Stimulated activated naive CD8-positive, alpha-beta T cell treated with anti-CD3 and anti-CD28 coated beads, Interleukin-15, Interleukin-2, amounts not matched to agents 100 U/mL and 50 U/mL, for 24 hours (primary cell): ENCODE measurements at regions not wholly inside any gene's neighbourhood (a gene's known extent, or its start where the extent isn't known, plus 50 kb on each side); places are given as distances from the start of the nearest gene placed in this dataset.
"Not testable (repeated sequence)": the region's sequence is repeated elsewhere in the genome, so short reads cannot be mapped to it uniquely, and the experiment has no call there.

Experiments
- ATAC-seq: fragments of 150-1000 bp; cut with Tn5 transposase; one replicate; pipeline ENCODE4 v1.10.0; 2021
- DNase-seq: peaks from one replicate; pipeline ENCODE4 v3.0.0; 2021

GRCh38 chr9:106443520-106443919 lies 419.4 kb upstream of the ZNF462 start:
- no peak for ATAC-seq
- DNase-seq = no peak

DNA sequence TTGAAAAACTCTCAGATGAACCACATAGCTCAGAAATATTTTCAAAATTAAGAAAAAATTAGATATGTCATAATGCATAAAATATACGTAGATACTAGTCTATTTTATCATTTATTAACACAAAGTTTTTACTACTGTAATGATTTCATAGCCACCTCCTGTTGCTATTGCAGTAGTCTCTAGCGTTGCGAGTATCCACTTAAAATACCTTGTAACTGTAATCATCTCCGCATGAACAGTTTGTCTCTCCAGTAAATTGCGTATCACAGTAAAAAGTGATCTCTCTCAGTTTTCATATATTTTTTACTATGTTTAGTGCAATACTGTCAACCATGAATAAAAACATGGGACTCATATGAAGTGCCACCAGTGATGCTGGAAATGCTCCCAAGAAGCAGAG lies 417.9 kb upstream of the ZNF462 start:
- ATAC-seq (no peak), DNase-seq (no peak)

DNA sequence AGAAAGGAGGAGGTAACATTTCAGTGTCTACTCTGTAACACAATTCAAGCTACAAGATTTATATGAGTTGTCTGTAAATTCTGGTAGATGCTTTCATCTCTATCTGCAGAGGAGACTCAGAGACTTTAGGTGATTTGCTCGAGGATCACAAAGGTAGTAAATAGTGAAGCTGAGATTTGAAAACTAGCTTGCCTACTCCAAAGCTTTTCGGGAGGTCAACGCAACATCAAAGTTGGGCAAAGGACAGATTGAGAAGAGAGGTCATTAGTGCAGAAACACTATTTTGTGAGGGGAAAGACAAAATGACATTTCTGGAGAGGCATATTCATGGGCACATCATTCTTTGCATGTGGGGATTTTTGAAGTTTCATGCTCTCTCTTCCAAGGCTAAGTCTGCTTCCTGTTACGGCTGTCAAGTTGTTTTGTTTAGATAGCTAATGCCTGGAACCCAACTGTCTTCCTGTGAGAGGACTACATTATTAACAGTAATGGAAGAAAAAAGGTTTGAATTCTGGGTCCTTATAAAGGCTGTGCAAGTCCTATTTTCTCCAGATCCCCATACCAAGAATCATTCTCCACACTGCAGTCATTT lies 413.5 kb upstream of the ZNF462 start:
- no peak for ATAC-seq
- no peak for DNase-seq

DNA sequence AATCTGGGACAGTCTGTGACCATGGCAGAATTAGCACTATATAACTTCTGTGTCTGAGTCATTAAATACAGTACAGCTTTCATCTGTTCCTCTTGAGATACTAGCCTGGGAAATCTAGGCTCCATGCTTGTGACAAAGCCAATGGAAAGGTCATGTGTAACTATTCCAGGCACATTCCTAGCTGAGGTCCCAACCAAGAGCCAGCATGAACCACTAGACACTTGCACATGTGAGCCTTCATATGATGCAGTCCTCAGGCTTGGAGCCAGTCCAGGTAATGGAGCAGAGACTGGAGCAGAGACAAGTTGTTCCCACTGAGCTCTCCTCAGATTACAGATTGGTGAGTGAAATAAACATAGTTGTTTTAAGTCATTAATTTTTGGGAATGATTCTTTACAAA lies 412.4 kb upstream of the ZNF462 start:
- DNase-seq (no peak), ATAC-seq (no peak)

DNA sequence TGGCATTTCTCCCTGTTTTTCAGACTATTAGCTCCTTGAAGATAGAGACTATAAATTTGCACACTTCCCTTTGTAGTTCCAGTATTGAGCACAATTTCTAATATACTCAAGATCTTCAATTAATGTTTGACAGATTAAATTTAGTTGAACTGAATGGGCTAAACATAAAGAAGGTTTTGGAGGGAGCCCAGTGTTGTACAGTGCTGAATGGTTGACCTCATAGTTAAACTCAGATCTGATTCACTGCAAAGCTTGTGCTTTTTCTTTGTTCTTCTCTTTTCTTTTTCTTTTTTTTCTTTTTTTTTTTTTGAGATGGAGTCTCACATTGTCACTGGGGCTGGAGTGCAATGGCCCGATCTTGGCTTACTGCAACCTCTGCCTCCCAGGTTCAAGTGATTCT lies 411.7 kb upstream of the ZNF462 start:
- DNase-seq (no peak), ATAC-seq (no peak)

GRCh38 chr9:106456581-106456980 lies 406.4 kb upstream of the ZNF462 start:
- ATAC-seq = no peak

GRCh38 chr9:106467113-106467864 lies 395.7 kb upstream of the ZNF462 start:
- ATAC-seq (no peak), DNase-seq (no peak)

More at GRCh38 chr9:106456581-106456980, 406.4 kb upstream of the ZNF462 start:
- no peak for DNase-seq

DNA sequence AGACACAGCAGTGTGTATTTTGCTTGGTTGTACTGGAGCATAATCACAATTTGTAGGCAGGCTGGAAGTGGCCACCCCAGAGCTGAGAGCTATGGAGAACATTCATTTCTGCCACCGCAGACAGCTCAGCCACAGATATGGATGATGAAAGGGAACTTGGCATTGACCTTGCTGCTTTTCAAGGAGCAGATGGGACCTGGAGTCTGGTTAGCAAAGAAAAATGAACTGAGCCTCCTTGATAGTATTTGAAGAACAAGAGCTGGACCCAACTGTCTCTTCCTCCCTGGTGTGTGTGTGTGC lies 395.2 kb upstream of the ZNF462 start:
- DNase-seq (no peak), ATAC-seq (no peak)

DNA sequence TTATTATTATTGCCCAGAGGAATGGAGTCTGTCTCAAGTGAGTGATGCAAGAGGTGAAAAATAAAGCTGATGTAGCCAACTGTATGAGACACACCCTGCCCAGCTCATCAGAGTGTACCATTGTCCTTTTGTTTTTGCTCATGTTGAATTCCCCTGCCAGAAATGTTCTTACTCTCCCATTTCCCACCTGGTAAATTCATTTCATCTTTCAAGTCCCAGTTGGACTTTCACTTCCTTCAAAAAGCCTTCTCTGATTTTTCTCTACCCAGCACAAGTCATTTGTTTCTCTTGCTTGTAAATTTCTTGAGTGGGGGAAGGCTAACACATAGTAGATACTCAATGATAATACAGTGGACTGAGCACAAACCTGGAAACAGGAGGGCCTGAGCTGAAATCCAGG lies 394.5 kb upstream of the ZNF462 start:
- DNase-seq (no peak), ATAC-seq (no peak)

DNA sequence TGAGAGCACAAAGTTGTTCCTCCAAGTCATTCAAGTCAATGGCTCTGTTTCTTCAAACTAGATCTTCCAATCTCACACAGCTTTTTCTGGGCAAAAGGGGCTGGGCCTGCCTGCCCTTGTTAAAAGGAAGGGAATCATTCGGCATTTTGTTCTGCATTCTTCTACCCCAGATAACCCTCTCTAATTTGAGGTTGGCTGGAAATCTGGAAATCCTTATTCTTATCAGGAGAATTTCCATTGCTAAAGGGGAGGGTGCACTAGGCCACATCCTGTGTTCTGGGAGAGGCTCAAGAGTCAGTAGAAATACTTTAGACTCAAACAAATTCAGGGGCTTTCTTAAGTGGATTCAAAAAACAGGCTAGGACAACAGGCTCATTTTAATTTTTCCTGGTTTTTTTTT lies 384.7 kb upstream of the ZNF462 start:
- ATAC-seq (no peak), DNase-seq (no peak)

- DNase-seq (no peak), ATAC-seq (no peak)
Measured at GRCh38 chr9:106478727-106479126, 384.2 kb upstream of the ZNF462 start.

DNA sequence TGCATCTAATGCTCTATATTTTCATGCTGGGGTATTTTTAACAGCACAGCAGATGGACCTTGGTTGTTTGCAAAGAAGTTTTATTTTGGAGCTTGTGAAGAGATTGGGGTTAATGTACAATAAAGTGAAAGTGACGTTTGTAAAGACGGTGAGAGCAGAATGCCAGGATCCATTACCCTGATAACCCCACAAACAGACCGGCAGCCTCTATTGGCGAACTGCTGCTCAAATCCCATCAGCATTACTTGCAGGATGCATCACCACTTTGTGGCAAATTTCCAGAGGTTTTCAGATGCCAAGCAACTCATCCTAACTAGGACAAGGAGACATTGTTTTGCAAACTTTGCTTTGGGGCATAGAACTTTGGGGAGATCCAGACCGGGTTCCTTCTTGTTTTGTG lies 383.3 kb upstream of the ZNF462 start:
- DNase-seq = no peak
- ATAC-seq = no peak

DNA sequence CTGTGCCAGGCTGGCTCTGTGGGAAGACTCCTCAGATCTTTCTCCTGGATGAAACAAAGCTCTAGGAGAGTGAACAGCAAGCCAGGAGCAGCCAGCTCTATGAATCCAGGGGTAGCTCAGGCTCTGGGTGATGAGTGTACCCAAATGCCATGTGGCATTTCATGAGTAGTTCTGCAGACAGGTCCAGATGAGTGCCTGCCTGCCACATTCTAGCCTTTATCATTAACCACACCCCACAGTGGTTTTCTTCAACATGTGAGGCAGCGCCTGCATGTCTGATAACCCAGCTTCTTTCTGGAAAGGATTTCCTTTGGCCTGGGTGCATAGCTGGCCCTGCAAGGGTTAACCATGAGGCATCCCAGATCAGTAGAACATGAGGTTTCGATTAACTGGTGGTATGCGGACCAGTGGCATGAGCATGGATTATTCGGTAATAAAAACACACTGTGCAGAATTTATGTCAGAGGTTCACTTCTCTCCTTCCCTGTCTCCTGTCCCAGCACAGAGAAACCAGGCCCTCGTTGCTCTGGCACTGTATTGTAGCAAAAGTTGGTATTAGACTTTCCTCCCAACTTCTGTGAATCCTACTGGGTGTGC lies 381.9 kb upstream of the ZNF462 start:
- no peak for DNase-seq
- ATAC-seq = no peak

DNA sequence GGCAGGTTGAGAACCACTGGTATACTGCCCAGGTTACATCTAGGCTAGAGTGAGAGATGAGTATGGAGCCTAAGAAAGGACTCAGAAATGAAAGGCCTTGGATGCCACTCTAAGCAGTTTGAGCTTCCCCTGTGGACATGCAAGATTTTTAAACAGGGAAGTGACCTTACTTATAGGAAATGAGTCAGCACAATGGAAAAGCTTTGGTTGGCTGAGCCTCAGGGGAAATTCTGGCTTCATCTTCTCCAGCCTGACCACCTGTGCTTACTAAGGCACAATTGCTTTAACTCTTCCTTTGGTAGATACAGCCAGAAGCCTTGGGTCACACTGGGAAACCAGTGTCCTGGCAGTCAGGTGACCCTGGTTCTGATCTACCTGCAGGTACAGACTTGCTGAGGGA lies 380.2 kb upstream of the ZNF462 start:
- ATAC-seq = no peak
- no peak for DNase-seq

GRCh38 chr9:106486685-106487084 lies 376.3 kb upstream of the ZNF462 start:
- ATAC-seq = no peak
- DNase-seq = no peak

- ATAC-seq = no peak
Measured at GRCh38 chr9:106487266-106487665, 375.7 kb upstream of the ZNF462 start.

GRCh38 chr9:106492126-106492525 lies 370.8 kb upstream of the ZNF462 start:
- DNase-seq, ATAC-seq: not testable (repeated sequence)

More at GRCh38 chr9:106487266-106487665, 375.7 kb upstream of the ZNF462 start:
- DNase-seq = no peak

DNA sequence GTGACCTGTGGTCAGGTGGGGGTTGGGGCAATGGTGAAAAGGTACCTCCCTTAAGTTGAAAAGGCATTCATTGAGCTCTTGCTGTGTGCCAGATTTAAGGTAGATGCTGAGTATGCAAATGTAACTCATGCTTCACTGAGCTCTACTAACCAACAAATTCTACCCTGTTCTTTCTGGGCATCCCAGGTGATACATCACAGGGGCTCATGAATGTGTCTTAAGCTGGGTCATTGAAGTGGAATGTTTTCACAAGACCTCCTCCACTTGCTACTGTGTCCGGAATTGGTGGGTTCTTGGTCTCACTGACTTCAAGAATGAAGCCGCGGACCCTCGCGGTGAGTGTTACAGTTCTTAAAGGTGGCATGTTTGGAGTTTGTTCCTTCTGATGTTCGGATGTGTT lies 362.8 kb upstream of the ZNF462 start:
- ATAC-seq = no peak
- DNase-seq = no peak

DNA sequence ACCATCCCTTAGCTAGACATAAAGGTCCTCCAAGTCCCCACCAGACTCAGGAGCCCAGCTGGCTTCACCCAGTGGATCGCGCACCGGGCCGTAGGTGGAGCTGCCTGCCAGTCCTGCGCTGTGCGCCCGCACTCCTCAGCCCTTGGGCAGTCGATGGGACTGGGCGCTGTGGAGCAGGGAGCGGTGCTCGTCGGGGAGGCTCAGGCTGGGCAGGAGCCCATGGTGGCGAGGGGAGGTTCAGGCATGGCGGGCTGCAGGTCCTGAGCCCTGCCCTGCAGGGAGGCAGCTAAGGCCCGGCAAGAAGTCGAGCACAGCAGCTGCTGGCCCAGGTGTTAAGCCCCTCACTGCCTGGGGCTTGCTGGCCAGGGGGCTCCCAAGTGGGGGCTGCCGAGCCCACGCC lies 361.8 kb upstream of the ZNF462 start:
- not testable (repeated sequence) for DNase-seq, ATAC-seq

DNA sequence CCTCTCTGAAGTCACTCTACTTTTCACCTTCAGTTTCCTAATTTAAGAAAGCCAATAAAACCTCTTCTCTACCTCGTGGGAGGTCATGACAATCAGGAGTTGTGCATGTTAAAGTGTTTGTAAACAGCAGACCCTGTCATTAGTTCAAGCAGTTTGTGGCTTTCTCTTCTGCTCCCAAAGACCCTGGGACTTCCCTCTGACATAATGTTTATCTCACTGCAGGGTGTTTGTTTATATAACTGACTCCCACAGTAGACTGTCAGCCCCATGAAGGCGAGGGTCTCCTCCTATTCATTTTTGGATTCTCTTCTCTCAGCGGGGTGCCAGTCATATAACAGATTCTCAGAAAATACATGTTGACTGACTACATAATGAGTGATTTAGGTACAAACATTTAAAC lies 360.0 kb upstream of the ZNF462 start:
- ATAC-seq (no peak), DNase-seq (no peak)

DNA sequence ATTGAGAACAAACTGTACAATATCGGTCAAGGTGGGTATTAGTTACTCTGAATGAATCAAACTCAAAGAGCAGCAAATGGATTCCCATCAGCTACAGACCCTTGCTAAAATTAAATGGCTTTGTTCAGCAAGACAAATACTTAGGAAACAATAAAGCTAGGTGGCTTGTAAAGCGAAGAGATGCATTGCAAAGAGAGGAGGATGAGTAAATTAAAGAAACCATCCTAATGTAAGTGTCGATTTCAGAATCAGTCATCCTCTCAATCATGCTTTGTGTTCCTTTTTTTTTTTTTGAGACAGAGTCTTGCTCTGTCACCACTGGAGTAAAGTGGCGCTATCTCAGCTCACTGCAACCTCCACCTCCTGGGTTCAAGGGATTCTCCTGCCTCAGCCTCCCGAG lies 359.2 kb upstream of the ZNF462 start:
- no peak for ATAC-seq
- no peak for DNase-seq

DNA sequence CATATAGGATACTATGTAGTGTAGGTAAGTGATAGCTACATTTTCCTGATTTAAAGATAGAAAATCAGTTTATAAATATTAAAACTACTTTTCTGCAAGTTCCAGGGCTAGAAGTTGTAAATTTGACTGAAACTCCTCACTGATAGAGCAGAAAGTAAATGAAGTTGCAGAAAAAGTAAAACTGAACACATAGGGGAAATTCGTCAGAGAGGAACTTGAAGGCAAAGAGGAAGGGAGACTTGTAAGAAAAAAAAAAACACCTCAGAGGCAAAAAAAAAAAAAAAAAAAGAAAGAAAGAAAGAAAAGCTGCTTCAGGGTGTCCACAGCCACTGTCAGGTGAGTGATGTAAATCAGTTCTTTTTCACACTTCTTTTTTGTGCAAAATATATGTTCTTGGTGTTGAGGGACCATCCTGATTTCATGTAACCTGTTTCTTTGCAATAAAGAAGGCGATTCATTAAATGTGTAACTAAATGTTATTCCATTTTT lies 336.2 kb upstream of the ZNF462 start:
- ATAC-seq (no peak), DNase-seq (no peak)

DNA sequence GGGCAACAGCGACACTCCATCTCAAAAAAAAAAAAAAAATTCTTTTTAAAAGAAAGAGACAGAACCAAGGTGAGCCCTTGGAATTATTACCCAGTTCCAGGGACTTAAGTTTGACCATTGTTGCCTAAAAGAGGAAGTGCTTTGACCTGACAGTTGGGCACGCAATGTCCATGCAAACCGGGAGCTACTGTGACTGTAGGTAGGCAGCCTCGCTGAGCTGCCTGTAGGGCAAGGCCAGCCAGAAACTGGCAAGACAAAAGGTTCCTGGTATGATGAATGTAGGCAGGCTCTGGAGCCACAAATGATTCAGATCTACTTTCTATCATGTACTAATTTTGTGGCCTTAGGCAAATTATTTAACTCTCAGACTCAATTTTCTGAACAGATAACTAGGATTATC lies 334.8 kb upstream of the ZNF462 start:
- no peak for ATAC-seq
- DNase-seq = no peak

DNA sequence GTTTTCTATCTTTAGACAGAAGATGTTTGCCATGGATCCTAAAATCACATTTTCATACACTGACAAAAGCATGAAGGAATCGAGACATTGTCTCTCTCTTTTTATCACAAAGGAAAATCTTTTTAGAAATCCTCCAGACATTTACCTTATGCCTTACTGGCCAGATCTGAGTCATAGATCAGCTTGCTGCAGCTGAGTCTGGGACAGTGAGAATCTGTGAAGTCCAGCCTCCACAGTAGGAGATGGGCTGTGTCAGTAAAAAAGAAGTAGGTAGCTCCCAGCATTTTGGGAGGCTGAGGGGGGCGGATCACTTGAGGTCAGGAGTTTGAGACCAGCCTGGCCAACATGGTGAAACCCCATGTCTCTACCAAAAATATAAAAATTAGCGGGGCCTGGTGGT lies 333.4 kb upstream of the ZNF462 start:
- ATAC-seq = no peak

More for the DNA sequence above, 333.4 kb upstream of the ZNF462 start:
- DNase-seq = no peak
